ENCODE measurements at regions not wholly inside any gene's neighbourhood (a gene's known extent, or its start where the extent isn't known, plus 50 kb on each side); places are given as distances from the start of the nearest gene placed in this dataset.

DNA sequence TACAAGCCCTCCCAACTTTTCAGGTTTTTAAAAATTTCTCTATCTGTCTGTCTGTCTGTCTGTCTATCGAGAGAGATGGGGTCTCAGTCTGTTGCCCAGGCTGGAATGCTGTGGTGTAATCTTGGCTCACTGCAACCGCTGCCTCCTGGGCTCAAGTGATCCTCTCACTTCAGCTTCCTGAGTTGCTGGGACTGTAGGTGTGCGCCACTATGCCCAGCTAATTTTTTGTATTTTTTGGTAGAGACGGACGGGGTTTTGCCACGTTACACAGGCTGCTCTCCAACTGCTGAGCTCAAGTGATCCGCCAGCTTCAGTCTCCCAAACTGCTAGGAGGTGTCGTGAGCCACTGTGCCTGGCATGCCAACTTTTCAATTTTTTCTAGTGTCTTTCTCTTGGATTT is 437.2 kb downstream of the PCNX1 start:
- H3K27me3 ChIP-seq (ENCODE audit: low read depth) = no peaks in the 10 kb centered on the region
- no peaks in the 10 kb centered on the region for H3K9me3 ChIP-seq
- intact Hi-C loops (cut with DNase I) = no loop called here
- peaks cover 14% of the 10 kb centered on the region for H3K4me1 ChIP-seq
- peak; percentile 46 to 60 for ATAC-seq
- TF ChIP-seq, protein P1, sequence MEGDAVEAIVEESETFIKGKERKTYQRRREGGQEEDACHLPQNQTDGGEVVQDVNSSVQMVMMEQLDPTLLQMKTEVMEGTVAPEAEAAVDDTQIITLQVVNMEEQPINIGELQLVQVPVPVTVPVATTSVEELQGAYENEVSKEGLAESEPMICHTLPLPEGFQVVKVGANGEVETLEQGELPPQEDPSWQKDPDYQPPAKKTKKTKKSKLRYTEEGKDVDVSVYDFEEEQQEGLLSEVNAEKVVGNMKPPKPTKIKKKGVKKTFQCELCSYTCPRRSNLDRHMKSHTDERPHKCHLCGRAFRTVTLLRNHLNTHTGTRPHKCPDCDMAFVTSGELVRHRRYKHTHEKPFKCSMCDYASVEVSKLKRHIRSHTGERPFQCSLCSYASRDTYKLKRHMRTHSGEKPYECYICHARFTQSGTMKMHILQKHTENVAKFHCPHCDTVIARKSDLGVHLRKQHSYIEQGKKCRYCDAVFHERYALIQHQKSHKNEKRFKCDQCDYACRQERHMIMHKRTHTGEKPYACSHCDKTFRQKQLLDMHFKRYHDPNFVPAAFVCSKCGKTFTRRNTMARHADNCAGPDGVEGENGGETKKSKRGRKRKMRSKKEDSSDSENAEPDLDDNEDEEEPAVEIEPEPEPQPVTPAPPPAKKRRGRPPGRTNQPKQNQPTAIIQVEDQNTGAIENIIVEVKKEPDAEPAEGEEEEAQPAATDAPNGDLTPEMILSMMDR (IDR thresholded peaks at IDR 0.05) = no peak
- H3K36me3 ChIP-seq = no peaks in the 10 kb centered on the region
- no peak overlapping the region for H3K4me3 ChIP-seq
- DNase-seq = no peak
- no peak overlapping the region for H3K27ac ChIP-seq

GRCh38 chr14:71346685-71347084 is 439.4 kb downstream of the PCNX1 start:
- no peaks in the 10 kb centered on the region for H3K27me3 ChIP-seq (ENCODE audit: low read depth)
- no peak for ATAC-seq

GRCh38 chr14:71348394-71348793 is 441.1 kb downstream of the PCNX1 start:
- DNase-seq (no peak), ATAC-seq (no peak)
- TF ChIP-seq, protein P1 (IDR thresholded peaks at IDR 0.05) = no peak
- Histone ChIP-seq H3K27ac (no peak overlapping the region), H3K36me3 (no peaks in the 10 kb centered on the region), H3K4me3 (no peak overlapping the region), H3K4me1 (peaks cover 7% of the 10 kb centered on the region), H3K9me3 (no peaks in the 10 kb centered on the region), H3K27me3 (ENCODE audit: low read depth) (no peaks in the 10 kb centered on the region)
- intact Hi-C loops (cut with DNase I) = no loop called here

More at GRCh38 chr14:71346685-71347084, 439.4 kb downstream of the PCNX1 start:
- Histone ChIP-seq H3K9me3 (no peaks in the 10 kb centered on the region), H3K4me1 (peaks cover 7% of the 10 kb centered on the region), H3K27ac (no peak overlapping the region), H3K36me3 (no peaks in the 10 kb centered on the region), H3K4me3 (no peak overlapping the region)
- intact Hi-C loops (cut with DNase I) = no loop called here
- no peak for DNase-seq
- TF ChIP-seq, protein P1 (IDR thresholded peaks at IDR 0.05) = no peak

DNA sequence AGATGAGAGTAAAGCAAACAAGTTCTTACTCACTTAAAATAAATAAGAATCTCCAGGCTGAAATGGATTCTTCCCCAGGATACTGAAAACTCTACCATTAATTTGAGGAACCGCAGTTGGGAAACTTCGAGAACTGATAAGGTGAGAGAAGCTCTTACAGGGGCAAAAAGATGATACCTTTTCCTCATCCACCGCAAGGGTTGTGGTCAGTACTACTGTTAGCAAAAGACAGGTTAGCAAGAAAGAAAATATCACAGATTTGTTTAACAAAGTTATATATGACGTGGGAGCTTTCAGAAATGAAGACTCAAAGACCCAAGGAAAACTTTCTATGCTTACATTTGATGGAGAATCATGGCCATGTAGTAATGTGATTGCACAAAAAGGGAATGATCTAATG is 441.6 kb downstream of the PCNX1 start:
- Histone ChIP-seq H3K9me3 (no peaks in the 10 kb centered on the region), H3K36me3 (no peaks in the 10 kb centered on the region), H3K4me1 (peaks cover 2% of the 10 kb centered on the region), H3K27me3 (ENCODE audit: low read depth) (no peaks in the 10 kb centered on the region), H3K27ac (no peak overlapping the region), H3K4me3 (no peak overlapping the region)
- TF ChIP-seq, protein P1 (IDR thresholded peaks at IDR 0.05) = no peak
- no peak for DNase-seq
- intact Hi-C loops (cut with DNase I) = no loop called here
- ATAC-seq = no peak

GRCh38 chr14:71354142-71354541 is 446.9 kb downstream of the PCNX1 start:
- no peaks in the 10 kb centered on the region for H3K27me3 ChIP-seq (ENCODE audit: low read depth)
- no peak for DNase-seq
- no peaks in the 10 kb centered on the region for H3K9me3 ChIP-seq
- peaks cover 17% of the 10 kb centered on the region for H3K4me1 ChIP-seq
- H3K4me3 ChIP-seq = no peak overlapping the region
- intact Hi-C loops (cut with DNase I) = no loop called here
- no peaks in the 10 kb centered on the region for H3K36me3 ChIP-seq
- TF ChIP-seq, protein P1 (IDR thresholded peaks at IDR 0.05) = no peak
- H3K27ac ChIP-seq = no peak overlapping the region
- ATAC-seq = no peak

DNA sequence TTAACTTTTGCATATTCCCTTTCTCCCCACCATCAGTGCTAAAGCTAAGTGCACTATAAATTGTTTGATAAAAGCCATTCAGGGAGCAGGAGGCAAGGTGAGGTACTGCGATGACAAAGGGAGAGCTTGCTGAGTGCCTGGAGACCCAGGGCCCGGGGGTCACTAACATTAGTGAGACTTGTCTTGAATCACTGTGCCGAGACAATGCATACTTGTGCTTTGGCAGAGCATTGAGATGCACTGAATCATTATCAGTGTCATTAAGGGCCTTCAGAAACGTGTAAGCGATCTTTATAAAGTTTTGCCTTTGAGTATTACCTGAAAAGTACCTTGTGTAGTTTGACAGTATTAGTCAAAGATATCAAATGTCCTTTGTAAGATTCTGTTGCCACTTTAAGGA is 447.5 kb downstream of the PCNX1 start:
- Histone ChIP-seq H3K4me1 (peaks cover 17% of the 10 kb centered on the region), H3K27me3 (ENCODE audit: low read depth) (no peaks in the 10 kb centered on the region), H3K9me3 (no peaks in the 10 kb centered on the region), H3K27ac (no peak overlapping the region), H3K4me3 (no peak overlapping the region), H3K36me3 (no peaks in the 10 kb centered on the region)
- TF ChIP-seq, protein P1 (IDR thresholded peaks at IDR 0.05) = no peak
- intact Hi-C loops (cut with DNase I) = no loop called here
- no peak for DNase-seq
- no peak for ATAC-seq
